Astrocyte (in vitro differentiated cells and primary cell): ENCODE measurements at regions not wholly inside any gene's neighbourhood (a gene's known extent, or its start where the extent isn't known, plus 50 kb on each side); places are given as distances from the start of the nearest gene placed in this dataset.
"Not testable (repeated sequence)": the region's sequence is repeated elsewhere in the genome, so short reads cannot be mapped to it uniquely, and the experiment has no call there.

ENCODE experiments used
- CTCF ChIP-seq: IDR thresholded peaks from 2 replicates; pipeline ENCODE4 v1.5.1; 2011; ENCODE audit warnings: low read depth, mild to moderate bottlenecking, inconsistent platforms, low read length, moderate library complexity; ENCODE audit not compliant: insufficient read depth
- EZH2 ChIP-seq: IDR thresholded peaks from 2 replicates; pipeline ENCODE4 v1.6.1; 2012; ENCODE audit warnings: mild to moderate bottlenecking, low read length, inconsistent platforms; ENCODE audit not compliant: insufficient read depth

- not testable (repeated sequence) for TF ChIP-seq CTCF, EZH2
Observed at GRCh38 chrX:140402131-140402530, 102.7 kb downstream of the SOX3 start.
